Fibroblast of gingiva (primary cell): ENCODE measurements at regions not wholly inside any gene's neighbourhood (a gene's known extent, or its start where the extent isn't known, plus 50 kb on each side); places are given as distances from the start of the nearest gene placed in this dataset.
"Not testable (repeated sequence)": the region's sequence is repeated elsewhere in the genome, so short reads cannot be mapped to it uniquely, and the experiment has no call there.

Source experiments
- DNase-seq: peaks from one replicate; pipeline ENCODE4 v3.0.0-alpha.2; 2011; ENCODE audit warnings: low read depth

DNA sequence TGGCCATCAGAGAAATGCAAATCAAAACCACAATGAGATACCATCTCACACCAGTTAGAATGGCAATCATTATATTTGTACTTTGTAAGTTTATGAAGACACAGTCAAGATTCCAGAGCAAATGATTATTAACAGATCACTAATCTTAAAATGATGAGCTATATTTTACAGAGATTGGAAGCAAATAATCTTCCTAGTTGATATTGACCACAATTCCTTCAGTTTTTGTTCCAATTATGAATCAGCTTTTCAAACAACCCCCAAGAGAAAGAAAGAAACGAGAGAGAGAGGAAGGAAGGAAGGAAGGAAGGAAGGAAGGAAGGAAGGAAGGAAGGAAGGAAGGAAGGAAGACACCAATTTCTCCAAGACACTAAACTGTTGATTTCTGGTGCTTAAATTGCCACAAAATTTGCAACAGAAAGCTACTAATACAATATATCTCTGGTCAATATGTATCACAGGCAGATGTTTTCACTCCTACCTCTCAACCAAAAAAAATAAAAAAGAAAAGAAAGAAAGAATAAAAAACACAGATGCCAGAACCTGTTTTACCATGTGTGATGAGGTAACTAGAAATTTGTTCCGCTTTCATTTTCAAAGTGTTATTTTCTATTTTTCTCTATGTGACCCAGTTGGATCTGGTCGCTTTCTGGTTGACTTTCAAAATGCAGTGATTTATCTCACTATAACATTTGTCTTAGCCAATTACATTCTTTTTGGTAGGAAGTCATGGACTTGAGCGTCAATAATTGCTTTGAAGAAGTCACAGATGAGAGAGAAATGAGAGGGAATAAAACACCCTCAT lies 1609.6 kb downstream of the SI start:
- DNase-seq = no peak

DNA sequence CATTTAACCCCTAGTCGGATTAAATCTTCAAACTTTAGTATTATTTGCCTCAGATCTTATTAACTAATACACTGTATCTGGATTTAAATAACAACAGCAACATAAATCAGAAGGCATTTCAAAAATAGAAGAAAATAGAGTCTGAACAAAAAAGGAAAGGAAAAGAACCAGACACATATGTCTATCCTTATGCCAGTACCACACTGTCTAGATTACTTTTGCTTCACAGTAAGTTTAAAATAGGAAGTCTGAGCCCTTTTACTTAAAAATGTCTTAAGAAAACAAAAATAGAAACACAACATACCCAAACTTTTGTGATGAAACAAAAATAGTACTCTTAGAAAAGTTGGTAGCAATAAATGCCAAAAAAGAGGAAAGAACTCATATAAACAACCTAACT lies 1615.8 kb downstream of the SI start:
- DNase-seq = no peak

DNA sequence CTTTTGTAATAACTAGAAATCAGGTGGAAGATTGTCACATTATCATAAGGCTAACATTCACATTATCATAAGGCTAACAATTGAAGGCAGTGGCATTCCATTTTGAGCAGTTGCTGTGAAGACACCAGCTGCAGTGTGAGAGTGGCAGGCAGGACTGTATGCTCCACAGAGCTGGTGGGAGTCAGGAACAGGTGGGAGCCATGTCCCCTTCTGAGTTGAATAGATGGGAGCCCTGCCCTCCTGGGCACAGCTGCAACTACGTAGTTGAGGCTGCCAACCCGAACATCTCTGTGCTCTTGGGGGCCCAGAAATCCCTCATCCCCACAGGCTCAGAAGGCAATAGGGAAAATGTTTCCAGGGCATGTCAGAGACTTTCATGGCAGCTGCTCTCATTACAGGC lies 1627.6 kb downstream of the SI start:
- DNase-seq = no peak

DNA sequence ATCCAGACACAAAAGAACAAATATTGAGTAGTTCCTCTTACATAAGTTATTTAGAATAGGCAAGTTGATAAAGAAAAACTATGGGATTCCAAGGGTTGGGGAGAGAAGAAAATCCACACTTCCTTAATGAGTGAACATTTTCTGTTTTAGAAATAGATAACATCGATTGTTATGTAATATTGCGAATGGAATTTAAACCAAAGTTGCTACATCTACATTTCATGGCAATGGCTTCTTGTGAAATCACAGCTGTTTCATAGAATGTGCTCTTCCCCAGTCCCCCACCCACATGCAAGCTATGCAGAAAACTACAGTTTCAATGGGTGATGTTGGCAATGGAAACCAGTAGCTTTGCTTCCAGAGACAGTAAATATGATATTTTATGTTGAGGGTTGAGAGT lies 1639.5 kb downstream of the SI start:
- DNase-seq = peak; percentile 34

DNA sequence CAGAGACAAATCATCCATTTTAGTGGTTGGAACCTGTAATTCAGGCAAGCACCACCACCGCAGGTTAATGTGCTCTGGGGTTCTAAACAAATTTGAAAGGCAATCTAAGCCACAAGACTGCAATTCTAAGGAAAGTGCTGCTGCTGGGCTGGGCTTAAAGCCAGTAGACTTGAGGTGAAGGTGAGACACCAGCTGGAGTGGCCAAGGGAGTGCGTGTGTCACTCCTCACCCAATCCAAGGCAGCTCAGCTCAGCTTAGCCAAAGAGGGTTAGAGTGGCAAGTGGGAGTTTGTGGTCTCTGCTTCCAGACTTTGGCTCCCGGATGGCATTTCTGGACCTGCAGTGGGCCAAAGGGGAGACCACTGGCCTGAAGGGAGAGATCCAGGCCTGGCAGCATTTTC lies 1655.6 kb downstream of the SI start:
- DNase-seq = no peak

DNA sequence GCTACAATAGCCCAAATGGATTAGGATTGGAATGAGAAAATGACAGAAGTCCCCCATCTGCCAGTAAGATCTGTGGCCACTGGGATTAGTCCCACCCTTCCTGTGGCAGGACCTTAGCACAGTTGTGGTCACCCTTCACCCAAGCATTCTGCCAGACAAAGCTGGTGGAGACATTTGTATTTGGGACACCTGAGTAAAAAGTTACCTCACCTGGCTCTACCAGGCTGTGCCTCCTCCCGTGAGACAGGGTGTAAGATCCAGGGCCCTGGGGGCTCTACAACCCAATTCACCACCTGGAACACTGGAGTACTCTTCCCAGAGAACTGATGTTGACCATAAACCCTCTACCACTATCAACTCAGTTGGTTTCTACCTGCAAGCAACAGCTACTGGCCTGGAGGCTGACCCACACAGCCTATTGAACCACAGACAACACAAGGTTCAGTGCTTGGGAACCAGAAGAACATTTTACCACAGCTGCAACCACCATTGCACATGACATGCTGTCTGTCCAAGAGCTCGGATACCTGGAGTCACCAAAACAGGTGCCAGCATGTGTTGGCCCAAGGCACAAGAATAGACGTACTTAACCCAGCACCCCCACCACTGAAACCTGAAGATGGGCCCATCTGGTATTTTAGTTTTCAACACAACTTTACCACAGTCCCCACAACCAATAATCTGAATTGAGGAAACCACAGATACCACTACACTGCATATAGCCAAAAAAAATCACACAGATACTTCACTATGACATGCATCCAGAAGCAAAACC lies 1686.7 kb downstream of the SI start:
- no peak for DNase-seq

DNA sequence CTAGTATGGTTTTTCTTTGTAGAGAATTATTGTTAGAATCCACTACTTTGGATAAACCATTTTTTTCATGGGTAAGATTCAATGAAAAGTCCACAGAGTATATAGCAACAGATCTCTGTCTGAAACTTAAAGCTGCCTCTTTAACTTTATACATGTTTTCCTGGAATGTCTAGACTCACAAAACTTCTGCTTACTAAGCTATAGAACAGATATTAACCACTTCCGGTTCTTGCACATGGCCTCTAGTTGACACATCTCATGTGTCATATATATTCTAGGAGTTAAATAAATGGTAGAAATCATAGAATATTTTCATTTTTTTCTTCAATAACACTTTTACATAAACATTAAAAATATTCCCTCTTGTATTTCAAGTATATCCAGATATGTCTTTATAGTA lies 1693.9 kb downstream of the SI start:
- no peak for DNase-seq

DNA sequence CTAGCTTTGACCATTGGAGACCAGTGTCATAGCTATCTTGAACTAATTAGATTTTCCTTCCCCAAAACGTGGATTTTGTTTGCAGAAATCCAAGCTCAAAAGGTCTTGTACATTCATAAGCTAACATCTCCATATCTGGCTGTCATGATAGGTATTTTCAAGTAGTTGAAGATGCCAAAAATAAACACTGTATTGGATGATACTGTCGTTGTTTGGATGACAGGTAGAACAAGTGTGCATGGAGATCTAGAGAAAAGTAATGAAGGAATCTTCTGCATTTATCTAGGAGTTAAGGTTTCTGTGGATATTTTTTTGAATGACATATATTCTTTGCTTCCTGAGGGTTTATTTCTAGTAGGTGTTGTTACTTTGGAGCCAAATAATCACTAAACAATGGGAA lies 1696.1 kb downstream of the SI start:
- DNase-seq = no peak

DNA sequence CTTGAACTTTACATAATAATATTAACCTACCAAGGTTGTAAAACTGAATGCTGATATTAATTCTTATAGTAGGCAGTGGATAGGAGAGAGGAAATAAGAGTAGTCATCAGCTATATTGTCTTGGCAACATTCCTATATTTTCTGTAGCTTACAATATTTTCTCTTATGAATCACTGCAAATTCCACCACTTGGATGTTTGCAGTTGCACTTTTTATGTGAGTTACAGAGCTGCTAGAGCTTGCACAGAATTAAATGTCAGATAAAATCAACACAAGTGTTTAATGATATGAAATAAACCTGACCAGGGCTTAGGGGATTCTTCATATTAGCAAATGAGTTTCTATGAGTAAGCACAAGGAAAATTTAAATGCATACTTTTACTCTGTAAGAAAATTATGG lies 1710.1 kb downstream of the SI start:
- peak; percentile 47 for DNase-seq

DNA sequence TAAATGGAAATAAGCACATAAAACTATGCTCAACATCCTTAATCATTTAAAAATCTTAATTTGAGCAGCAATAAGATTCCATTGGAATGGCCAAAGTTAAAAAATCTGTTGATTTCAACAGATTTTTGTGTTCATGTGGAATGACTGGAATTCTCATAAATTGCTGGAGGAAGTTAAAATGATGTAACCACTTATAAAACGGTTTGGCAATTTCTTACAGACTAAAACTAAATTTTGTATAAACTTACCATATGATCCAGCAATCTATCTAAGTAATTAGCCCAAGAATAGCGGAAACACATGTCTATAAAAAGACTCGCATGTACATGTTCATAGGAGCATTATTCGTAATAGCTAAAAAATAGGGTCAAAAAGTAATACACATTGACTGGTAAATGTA lies 1713.6 kb downstream of the SI start:
- DNase-seq = peak; percentile 5

DNA sequence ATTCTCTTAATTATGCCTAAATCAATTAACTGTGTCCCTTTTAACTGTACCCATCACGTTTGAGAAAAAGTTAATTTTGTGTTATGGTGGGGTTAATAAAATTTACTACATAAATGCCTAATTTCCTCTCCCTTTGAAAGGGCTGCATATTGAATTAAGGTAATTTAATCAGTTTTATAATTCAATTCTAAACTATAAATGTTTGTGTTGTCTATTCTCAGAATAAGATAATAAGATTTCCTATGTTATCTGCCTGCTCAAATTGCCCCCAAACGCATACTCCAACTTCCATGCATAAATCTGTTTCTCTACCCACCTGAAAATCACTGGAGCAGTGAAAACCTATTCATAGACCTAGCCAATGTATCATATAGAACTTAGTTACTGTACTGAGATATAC lies 1716.1 kb downstream of the SI start:
- DNase-seq = no peak

DNA sequence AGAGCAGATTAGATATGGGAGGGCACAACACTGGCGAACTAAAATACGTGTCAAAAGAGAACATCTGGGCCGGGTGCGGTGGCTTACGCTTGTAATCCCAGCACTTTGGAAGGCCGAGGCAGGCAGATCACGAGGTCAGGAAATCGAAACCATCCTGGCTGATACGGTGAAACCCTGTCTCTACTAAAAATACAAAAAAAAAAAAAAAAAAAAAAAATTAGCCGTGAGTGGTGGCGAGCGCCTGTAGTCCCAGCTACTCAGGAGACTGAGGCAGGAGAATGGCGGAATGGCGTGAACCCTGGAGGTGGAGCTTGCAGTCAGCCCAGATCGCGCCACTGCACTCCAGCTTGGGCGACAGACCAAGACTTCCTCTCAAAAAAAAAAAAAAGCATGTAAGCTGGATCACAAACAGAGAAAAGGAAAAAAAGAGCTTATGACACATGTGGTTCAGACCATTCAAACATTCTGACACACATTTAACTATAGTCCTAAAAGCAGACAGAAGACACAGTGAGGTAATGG lies 1716.9 kb downstream of the SI start:
- not testable (repeated sequence) for DNase-seq

DNA sequence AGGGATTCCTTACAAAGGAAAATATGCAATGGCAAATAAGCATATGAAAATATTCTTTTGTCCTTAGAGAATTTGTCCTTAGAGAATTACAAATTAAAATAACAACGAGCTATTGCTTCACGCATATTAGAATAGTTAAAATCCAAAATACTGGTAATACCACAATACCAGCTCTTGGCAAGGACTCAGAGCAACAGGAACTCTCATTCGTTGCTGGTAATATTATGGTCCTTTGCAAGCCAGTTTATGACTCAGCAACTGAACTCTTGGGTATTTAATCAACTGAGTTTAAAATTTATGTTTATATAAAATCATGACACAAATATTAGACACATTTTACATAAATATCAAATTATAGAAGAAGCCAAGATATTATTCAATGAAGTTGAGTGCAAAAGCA lies 1730.4 kb downstream of the SI start:
- DNase-seq = peak; percentile 97

DNA sequence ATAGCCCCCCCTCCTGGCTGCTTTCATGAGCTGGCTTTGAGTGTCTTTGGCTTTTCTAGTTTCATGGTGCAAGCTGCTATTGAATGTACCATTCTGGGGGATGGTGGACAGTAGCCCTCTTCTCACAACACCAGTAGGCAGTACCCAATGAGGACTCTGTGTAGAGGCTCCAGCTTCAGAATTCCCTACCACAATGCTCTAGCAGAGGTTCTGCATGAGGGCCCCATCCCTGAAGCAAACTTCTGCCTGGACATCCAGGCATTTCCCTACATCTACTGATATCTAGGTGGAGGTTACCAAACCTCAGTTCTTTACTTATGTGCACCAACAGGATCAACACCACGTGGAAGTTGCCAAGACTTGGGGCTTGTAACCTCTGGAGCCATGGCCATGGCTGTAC lies 1742.9 kb downstream of the SI start:
- no peak for DNase-seq

DNA sequence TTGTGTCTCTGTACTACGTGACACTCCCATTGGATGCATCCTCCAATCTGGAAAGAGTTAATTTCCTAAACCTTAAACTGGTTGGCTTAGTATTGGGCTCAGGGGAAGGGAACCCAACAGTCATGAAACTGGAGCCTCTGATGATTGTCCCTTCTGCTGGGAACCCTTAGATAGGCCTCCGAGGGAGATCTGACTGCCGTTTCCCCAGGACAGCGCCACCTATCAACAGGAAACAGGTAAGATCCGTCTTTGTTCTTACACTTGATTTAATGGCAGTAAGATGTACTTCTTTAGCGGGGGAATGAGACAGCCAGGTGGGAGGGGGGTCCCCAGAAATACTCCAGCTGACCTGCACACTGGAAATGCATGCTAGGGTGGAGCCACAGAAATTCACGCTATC lies 1749.6 kb downstream of the SI start:
- DNase-seq = no peak

DNA sequence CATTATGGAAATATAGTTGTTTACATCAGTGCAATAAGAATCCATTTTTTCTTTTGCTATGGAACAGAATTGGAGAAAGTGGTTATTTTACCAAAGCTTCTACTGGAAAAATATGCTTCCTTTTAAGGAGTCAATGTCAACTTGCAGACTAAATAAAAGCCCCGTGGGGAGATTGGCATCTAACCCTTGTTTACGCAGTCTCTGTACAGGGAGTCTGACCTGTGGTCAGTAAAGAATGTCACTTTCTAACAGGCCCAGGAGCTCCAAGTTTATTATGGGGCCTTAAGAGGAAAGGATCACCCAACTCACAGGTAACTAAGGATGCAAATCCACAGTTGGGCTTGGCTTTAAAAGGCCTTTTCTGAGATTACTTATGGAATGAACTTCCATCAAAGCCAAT lies 1751.2 kb downstream of the SI start:
- peak; percentile 24 for DNase-seq

DNA sequence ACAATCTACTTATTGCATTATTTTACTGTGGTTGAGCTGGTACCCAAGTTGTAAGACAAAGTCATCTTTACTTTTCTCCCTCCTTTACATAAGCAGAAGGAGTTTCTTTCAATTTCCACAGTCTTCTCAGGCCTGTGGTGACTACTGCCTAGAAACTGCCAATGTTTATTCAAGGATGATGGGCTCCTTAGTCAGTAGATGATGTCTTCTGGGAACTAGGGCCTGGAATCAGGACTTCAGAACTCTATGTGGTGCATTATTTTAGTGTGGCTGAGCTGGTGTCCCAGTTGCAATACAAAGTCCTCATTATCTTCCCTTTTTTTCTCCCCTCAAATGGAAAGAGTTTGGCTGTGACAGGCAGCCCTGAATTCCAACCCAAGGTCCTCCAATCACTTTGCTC lies 1762.5 kb downstream of the SI start:
- peak; percentile 26 for DNase-seq

DNA sequence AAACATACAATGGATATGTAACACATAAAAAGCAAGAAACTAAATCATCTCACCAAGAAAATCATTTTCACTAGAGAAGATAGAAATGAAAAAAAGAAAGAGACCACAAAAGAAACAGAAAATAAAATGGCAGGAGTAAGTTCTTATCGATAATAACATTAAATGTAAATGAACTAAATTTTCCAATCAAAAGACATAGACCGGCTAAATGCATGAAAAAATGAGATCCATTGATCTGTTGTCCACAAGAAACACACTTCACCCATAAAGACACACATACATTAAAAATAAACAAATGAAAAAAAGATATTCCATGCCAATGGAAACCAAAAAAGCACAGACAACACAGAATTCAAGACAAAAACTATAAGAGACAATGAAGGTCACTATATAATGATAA lies 1771.9 kb downstream of the SI start:
- DNase-seq = no peak

DNA sequence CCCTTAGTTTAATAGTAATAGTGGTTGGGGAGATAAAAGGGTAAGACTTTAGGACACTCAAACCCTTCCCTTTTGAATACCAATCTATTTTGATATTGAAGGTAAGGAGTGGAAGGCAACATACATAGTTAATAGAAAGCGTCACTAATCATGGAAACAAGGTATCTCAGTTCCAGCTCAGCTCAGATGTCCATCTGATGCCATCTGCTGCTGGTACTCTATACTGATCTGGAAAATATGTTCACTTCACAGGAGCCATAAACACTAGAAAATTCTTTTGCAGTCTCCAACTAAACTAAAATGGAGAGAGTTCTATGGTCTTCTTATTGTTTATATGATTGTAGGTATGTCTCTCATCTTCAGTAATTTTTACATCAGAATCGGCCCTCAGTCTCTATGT lies 1777.1 kb downstream of the OTOL1 start:
- no peak for DNase-seq

DNA sequence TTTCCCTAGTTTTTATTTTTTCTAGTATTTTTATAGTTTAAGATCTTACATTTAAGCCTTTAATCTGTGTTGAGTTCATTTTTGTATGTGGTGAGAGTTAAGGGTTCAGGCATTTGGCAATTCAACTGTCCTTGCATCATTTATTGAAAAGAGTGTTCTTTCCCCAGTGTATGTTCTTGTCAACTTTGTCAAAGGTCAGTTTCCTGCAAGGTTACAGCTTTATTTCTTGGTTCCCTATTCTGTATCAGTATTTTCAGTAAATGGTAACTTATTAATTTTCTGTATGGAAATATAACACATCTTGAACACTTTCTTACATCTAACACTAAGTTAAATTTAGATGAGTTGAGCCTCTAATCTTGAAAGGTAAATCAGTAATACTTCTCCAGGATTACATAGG lies 1770.1 kb downstream of the OTOL1 start:
- DNase-seq = no peak

DNA sequence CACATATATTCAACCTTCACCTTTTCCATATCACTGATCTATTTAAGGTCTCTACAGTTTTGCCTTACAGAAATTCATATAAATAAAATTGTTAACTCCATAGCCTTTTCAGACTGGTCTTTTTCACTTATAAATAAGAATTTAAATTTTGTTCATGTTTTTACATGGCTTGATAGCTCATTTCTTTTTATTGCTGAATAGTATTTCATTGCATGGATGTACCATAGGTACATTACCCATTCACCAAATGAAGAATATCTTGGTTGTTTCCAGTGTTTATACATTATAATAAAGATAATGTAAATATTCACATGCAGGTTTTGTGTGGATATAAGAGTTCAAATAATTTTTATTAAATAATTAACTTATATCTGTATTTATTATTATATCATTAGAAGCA lies 1765.0 kb downstream of the OTOL1 start:
- no peak for DNase-seq

DNA sequence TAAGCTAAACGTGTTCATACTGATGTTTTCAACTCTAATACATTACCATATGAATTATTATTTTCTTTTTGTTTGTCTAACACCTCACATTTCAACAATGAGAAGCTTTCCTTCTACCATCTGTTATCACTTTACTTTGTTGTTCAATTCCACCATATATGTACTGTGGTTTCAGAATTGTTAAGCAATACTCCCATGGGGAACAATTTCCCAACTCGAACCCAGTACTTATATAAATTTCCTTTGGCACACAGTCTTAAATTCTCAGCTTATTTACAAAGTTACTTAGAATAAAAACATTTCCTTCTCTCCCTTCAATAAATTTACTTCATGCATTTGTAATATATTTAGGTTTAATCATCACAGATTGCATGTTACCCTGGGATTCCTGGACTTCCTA lies 1764.4 kb downstream of the OTOL1 start:
- DNase-seq = peak; percentile 89

DNA sequence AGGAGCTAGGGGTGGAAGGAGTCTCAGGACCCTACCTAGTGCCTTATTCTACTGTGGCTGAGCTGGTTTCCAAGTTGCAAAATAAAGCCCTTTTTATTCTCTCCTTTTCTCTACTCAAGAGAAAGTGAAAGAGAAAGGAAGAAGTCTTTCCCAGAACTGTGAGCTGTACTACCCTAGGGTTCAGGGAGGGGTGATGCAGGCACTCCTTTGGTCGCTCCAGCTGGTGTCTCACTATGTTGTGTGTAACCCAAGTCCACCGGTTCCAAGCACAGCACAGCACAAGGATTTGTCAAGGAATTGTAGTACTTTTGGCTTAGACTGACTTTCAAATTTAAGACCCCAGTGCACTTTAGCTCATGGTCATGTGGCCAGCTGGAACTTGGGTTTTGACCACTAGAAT lies 1721.7 kb downstream of the OTOL1 start:
- peak; percentile 3 for DNase-seq

DNA sequence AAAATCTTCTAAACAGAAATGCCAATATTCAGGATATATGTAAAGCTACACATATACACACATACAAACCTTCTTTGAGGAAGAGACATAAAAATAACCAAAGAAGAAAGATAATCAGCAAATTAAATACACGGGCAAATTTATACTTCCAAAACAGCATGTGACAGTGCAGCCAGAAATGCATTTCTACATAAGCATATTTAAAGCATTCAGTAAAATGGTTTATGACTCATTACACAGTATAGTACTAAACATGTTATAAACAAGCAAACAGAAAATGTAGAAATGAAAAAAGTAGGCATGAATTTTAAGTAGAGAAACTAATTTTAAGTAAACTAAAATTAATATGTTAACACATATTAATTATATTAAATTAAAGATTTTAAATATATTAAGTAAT lies 1717.2 kb downstream of the OTOL1 start:
- no peak for DNase-seq
